Aorta (tissue), 5 donors: ENCODE measurements at regions not wholly inside any gene's neighbourhood (a gene's known extent, or its start where the extent isn't known, plus 50 kb on each side); places are given as distances from the start of the nearest gene placed in this dataset.
"Not testable (repeated sequence)": the region's sequence is repeated elsewhere in the genome, so short reads cannot be mapped to it uniquely, and the experiment has no call there.

Experiments used
- ATAC-seq: fragments of 200-7000 bp; cut with Tn5 transposase; one replicate; pipeline ENCODE4 v1.9.1; 2022; ENCODE audit warnings: moderate library complexity; ENCODE audit not compliant: low FRiP score
- DNase-seq, 2 donors: peaks; one replicate each; pipeline ENCODE4 v3.0.0-alpha.2; 2020
- H3K27ac ChIP-seq, 2 donors: one replicate each; pipeline ENCODE4 v1.5.1; 2013; ENCODE audit warnings: low read length in 2 of 2, mild to moderate bottlenecking in 2 of 2, moderate library complexity in 2 of 2, control low read depth in 1 of 2, inconsistent platforms in 1 of 2, low read depth in 1 of 2
- H3K27me3 ChIP-seq, 2 donors: one replicate each; pipeline ENCODE4 v1.6.1; 2013; ENCODE audit warnings: control low read depth in 1 of 2, low read length in 1 of 2, mild to moderate bottlenecking in 1 of 2, moderate library complexity in 1 of 2; ENCODE audit not compliant: insufficient read depth in 2 of 2, control insufficient read depth in 1 of 2
- H3K36me3 ChIP-seq, 2 donors: one replicate each; pipeline ENCODE4 v1.6.1; 2013; ENCODE audit warnings: control low read depth in 1 of 2, low read length in 1 of 2, mild to moderate bottlenecking in 1 of 2; ENCODE audit not compliant: insufficient read depth in 2 of 2, control insufficient read depth in 1 of 2
- H3K4me1 ChIP-seq, 2 donors: one replicate each; pipeline ENCODE4 v1.6.1; 2013; ENCODE audit warnings: low read length in 2 of 2, control low read depth in 1 of 2, mild to moderate bottlenecking in 1 of 2, moderate library complexity in 1 of 2; ENCODE audit not compliant: insufficient read depth in 2 of 2, control insufficient read depth in 1 of 2
- H3K4me3 ChIP-seq, 2 donors: one replicate each; pipeline ENCODE4 v1.5.1; 2013; ENCODE audit warnings: low read length in 2 of 2, control low read depth in 1 of 2, mild to moderate bottlenecking in 1 of 2
- H3K9me3 ChIP-seq: one replicate; pipeline ENCODE4 v1.6.1; 2013; ENCODE audit warnings: mild to moderate bottlenecking, low read length; ENCODE audit not compliant: control insufficient read depth
- WGBS, 2 donors: extraction: QIAGEN DNeasy Blood & Tissue Kit; methylation state at CpG; one replicate each; pipeline ENCODE4 v1.1.7; 2013; 5-methylcytosine and 5-hydroxymethylcytosine counted together
- intact Hi-C, 2 donors: fragments of 100-400 bp; cut with DNase I; formaldehyde crosslinking; loops; one replicate each; pipeline versions ENCODE4 v1.14.2 to v1.15.0; 2022
- donor health status: healthy with polysubstance abuse.
- donor health status: Bipolar disorder and iron deficiency.
- donor health status: DM: no; HTN: no; CAD: no.
- donor health status: DM: no; HTN: no; CAD: no.
- donor health status: DM: yes; HTN: yes; CAD: no.

DNA sequence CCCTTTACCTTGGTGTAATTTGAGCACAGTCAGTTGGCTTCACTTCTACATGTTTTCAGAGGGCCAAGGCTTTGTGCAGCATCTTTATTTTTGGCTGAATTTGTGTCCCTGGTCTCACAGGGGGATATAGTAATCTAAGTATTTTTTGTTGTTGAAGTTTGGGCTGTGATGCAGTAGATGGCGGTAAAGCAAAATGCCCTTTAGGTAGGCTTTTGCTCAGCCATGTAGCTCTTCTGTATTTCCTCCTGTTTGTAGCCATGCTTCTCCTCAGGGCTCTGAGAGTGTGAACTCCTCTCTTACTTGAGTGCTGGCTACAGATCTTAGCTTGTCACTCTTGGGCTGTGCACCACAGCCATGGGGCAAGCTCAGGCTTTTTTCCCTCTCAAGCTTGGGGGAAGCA is 328.6 kb downstream of the SLITRK5 start:
- intact Hi-C loops: no loop called here
- Histone ChIP-seq H3K27ac (no peak overlapping the region), H3K4me3 (no peak overlapping the region), H3K36me3 (no peaks in the 10 kb centered on the region), H3K27me3 (no peaks in the 10 kb centered on the region), H3K9me3 (no peaks in the 10 kb centered on the region), H3K4me1 (no peaks in the 10 kb centered on the region)
- no peak for DNase-seq
- 92% methylated on average over 1 of the region's 1 CpG for WGBS, 2 donors
- no peak for ATAC-seq

DNA sequence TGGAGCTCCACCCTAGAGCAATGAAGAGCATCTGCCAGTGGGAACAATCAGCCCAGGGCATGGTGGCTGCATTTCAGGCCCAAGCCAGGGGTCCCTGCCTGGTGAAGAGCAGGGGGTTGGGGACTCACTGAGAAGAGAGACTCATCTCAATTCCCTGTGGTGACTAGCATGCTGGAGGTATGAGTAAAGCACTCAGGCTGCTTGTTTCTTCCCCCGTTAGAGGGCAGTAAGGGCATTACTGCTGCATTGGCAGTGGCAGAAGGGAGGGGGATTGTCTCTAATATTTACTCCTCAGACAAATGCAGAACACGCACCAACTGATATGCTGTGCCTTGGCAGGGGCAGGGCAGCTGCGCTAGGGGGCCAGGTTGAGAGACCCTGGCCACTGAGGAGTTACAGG is 329.1 kb downstream of the SLITRK5 start:
- peak; percentile 19 for ATAC-seq
- H3K36me3 ChIP-seq: no peaks in the 10 kb centered on the region
- H3K4me3 ChIP-seq: no peak overlapping the region
- no peak for DNase-seq
- no peaks in the 10 kb centered on the region for H3K9me3 ChIP-seq
- H3K27me3 ChIP-seq: no peaks in the 10 kb centered on the region
- no peak overlapping the region for H3K27ac ChIP-seq
- intact Hi-C loops: no loop called here
- no peaks in the 10 kb centered on the region for H3K4me1 ChIP-seq
- 77 to 89% methylated on average over 3 of the region's 3 CpGs for WGBS, 2 donors

DNA sequence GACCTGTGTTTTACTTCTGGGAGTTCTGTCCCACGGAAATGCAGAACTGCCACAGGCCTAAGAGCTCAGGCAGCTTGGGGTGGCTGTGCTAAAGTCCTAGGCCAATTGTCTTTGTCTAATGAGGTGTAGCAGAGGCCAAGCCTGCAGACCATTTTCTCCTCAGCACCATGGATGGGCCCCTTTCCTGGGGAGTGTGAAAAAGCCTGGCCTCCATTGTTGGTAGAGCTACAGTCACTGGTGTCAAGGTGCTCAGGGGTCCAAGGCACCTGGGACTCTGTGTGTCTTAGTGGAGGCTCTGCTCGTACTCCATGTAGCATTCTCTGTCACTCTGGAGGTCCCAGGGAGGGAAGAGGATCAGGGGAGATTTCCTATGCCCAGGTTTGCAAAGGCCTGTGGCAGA is 329.6 kb downstream of the SLITRK5 start:
- Histone ChIP-seq H3K9me3 (no peaks in the 10 kb centered on the region), H3K36me3 (no peaks in the 10 kb centered on the region), H3K27me3 (no peaks in the 10 kb centered on the region), H3K4me3 (no peak overlapping the region), H3K4me1 (no peaks in the 10 kb centered on the region), H3K27ac (no peak overlapping the region)
- 89 to 97% methylated on average over 2 of the region's 2 CpGs for WGBS, 2 donors
- ATAC-seq (peak; percentile 26), DNase-seq (no peak)
- intact Hi-C loops: no loop called here

DNA sequence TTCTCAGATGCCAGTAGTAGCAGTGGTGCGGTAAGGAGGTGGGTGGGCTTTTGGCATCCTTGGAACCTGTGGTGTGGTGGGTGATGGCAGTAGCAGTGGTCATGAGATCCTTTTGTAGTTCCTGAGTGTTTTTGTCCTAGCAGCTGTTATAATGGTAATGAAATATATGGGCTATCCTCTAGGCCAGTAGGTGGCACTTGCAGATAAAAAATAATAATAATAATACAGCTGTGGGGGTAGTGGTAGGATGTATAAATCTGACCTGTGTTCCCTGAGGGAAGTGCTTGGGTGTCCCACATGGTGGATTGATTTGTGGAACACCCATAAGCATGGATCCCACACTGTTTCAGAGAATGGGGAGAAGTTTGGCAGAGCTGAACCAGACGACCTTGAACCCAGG is 334.0 kb downstream of the SLITRK5 start:
- H3K9me3 ChIP-seq: no peaks in the 10 kb centered on the region
- DNase-seq: peak in 1 of 2 donors; percentile 51
- no peaks in the 10 kb centered on the region for H3K4me1 ChIP-seq
- WGBS, 2 donors: 59 to 81% methylated on average over 2 of the region's 2 CpGs
- no peak for ATAC-seq
- H3K4me3 ChIP-seq: no peak overlapping the region
- H3K27me3 ChIP-seq: no peaks in the 10 kb centered on the region
- H3K36me3 ChIP-seq: no peaks in the 10 kb centered on the region
- intact Hi-C loops: no loop called here
- no peak overlapping the region for H3K27ac ChIP-seq

DNA sequence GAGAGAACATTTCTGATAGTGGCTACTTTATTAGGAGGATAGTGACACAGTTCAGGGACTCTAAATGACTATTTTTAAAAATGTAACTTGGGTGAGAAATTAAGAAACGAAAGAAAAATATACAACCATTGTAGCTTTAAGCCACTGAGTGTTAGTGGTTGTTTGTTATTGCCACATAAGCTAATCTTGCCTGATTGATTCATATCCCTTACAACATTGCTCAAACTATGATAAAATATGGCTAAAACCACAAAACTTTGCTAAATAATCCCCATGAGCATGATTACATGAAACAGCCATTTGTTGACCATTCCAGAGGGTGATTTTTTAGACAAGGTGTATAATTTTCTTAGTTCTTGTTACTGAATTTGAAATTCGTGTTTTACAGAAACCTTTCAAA is 343.4 kb downstream of the SLITRK5 start:
- 60 to 70% methylated on average over 2 of the region's 2 CpGs for WGBS, 2 donors
- H3K4me3 ChIP-seq: no peak overlapping the region
- no peaks in the 10 kb centered on the region for H3K36me3 ChIP-seq
- H3K27me3 ChIP-seq: no peaks in the 10 kb centered on the region
- DNase-seq (no peak), ATAC-seq (no peak)
- no peaks in the 10 kb centered on the region for H3K9me3 ChIP-seq
- intact Hi-C loops: no loop called here
- H3K27ac ChIP-seq: no peak overlapping the region
- no peaks in the 10 kb centered on the region for H3K4me1 ChIP-seq

DNA sequence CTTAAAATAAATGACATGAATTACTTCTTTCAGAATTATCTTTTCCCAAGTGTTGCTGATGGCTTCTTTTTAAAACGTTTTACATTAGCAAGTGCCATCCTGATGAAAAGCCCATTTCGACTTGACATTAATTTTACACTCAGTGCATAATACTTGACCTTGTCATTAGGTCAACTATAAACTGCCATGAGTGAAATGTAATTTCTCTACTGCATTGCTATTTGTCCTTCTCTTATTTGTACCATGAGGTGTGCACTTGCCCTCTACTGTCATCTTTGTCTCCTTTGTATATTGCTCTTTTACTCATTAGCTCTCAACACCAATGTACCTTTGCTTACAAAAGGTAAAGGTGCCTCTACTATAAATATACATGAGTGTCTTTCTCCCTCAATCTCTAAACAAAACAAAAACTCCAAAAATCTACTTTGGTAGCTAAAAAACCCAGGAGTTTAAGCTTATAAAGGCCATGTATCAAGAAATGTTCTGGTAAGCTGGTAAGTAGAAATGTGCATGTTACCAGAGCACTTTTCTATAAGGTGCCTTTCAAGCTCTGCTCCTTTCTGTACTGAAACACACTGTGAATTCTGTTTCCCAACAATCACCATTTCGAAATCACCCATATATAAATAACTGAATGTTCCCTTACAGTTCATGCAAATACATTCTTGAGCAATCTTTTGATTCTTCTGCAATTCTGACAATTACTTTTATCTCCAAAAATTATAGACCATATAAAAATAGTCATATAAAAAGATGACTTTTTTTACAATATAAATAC is 351.4 kb downstream of the SLITRK5 start:
- no peak for ATAC-seq
- intact Hi-C loops: no loop called here
- Histone ChIP-seq H3K27ac (no peak overlapping the region), H3K9me3 (no peaks in the 10 kb centered on the region), H3K27me3 (no peaks in the 10 kb centered on the region), H3K4me1 (no peaks in the 10 kb centered on the region), H3K36me3 (no peaks in the 10 kb centered on the region), H3K4me3 (no peak overlapping the region)
- WGBS, 2 donors: 51 to 59% methylated on average over 3 of the region's 3 CpGs
- no peak for DNase-seq

DNA sequence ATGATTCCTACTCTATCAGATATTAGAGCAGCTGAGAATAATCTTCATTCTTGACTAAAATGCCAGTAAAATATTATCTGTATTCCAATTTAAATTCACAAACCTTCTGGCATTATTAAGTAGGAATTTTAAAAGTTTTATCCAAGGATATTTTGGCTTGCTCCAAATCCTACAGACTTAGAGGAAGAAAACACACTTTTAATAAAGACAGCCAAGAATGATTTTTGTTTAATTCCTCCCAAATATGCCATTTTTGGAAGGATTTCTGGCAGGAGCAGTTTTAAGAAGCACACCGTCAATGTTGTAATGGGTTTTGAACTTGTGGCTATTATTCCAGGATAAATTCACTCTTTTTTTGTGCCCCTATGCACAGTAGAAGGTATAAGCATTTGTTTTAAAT is 355.1 kb downstream of the SLITRK5 start:
- no peaks in the 10 kb centered on the region for H3K9me3 ChIP-seq
- intact Hi-C loops: no loop called here
- WGBS, 2 donors: 10 to 15% methylated on average over 1 of the region's 1 CpG
- H3K36me3 ChIP-seq: no peaks in the 10 kb centered on the region
- no peak overlapping the region for H3K27ac ChIP-seq
- DNase-seq (no peak), ATAC-seq (no peak)
- no peaks in the 10 kb centered on the region for H3K27me3 ChIP-seq
- no peak overlapping the region for H3K4me3 ChIP-seq
- H3K4me1 ChIP-seq: no peaks in the 10 kb centered on the region

DNA sequence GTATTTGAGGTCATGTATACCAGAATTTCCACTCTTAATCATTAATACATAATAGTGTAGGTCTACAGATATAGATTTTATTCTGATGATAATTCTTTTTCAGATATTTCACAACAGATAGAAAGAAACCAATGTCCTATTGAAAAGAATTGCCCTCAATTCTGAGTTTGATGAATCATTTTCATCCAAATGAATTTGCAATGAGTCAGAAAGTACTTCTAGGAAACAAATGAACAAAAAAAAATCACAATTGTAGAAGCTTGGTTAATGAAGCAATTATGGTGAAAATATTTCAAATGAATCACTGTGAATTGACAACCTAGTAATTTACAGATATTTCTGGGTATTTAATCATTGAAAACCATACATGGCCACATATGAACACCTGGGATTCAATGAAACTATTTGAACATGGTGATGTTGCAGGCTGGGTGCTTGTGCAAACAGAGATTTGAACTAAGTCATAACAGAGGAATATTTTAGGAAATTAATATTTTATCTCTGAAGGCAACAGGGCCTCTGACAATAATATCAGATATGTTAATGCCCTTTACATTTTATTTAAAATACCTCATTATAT is 360.9 kb downstream of the SLITRK5 start:
- DNase-seq (no peak), ATAC-seq (no peak)
- no peaks in the 10 kb centered on the region for H3K36me3 ChIP-seq
- no peaks in the 10 kb centered on the region for H3K9me3 ChIP-seq
- intact Hi-C loops: no loop called here
- no peaks in the 10 kb centered on the region for H3K4me1 ChIP-seq
- H3K27ac ChIP-seq: no peak overlapping the region
- no peaks in the 10 kb centered on the region for H3K27me3 ChIP-seq
- H3K4me3 ChIP-seq: no peak overlapping the region

DNA sequence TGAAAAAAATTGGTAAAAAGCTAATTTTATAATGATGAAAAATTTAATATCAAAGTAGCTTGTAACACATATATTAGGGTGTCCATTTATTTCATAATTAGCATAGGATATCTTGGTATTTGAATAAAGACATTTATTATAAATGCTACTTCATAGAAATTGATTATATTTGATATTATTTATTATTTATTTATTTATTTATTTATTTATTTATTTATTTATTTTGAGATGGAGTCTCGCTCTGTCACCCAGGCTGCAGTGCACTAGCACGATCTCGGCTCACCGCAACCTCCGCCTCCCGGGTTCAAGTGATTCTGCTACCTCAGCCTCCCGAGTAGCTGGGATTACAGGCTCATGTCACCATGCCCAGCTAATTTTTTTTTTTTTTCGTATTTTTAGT is 365.0 kb downstream of the SLITRK5 start:
- intact Hi-C loops, H3K9me3 ChIP-seq: not testable (repeated sequence)

More for the DNA sequence above, 365.0 kb downstream of the SLITRK5 start:
- not testable (repeated sequence) for H3K36me3 ChIP-seq, H3K4me1 ChIP-seq, H3K4me3 ChIP-seq, H3K27ac ChIP-seq, H3K27me3 ChIP-seq, ATAC-seq, DNase-seq
- WGBS, 2 donors: 86 to 89% methylated on average over 8 of the region's 8 CpGs
